GM19467 (cell line): ENCODE measurements at regions not wholly inside any gene's neighbourhood (a gene's known extent, or its start where the extent isn't known, plus 50 kb on each side); places are given as distances from the start of the nearest gene placed in this dataset.
"Not testable (repeated sequence)": the region's sequence is repeated elsewhere in the genome, so short reads cannot be mapped to it uniquely, and the experiment has no call there.

ENCODE experiments used
- ATAC-seq: cut with Tn5 transposase; IDR thresholded peaks from one replicate; pipeline ENCODE4 v1.9.1; 2021; ENCODE audit warnings: mild to moderate bottlenecking, moderate library complexity; ENCODE audit not compliant: unreplicated experiment

DNA sequence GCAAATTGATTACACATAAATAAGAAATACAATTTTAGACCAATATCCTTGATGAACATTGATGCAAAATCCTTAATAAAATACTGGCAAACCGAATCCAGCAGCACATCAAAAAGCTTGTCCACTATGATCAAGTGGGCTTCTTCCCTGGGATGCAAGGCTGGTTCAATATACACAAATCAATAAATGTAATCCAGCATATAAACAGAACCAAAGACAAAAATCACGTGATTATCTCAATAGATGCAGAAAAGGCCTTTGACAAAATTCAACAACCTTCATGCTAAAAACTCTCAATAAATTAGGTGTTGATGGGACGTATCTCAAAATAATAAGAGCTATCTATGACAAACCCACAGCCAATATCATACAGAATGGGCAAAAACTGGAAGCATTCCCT lies 624.2 kb upstream of the KCND2 start:
- ATAC-seq: not testable (repeated sequence)

DNA sequence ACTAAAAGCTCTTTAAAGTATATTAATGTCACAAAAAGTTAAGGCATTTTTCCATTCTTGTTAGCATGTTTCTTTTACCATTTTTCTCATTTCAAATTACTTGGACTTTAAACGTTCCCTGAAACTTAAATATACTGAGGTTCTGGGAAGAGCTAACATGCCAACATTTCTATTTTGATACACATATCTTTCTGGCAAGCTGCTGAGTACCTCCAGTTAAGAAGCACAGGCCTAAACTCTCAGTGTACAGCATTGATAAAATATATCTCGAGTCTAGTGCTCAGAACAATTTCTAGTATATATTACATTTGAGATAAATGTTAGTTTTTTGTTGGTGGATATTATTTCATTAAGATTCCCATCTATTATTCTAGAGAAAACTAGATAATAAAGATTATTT lies 612.9 kb upstream of the KCND2 start:
- ATAC-seq: no peak

DNA sequence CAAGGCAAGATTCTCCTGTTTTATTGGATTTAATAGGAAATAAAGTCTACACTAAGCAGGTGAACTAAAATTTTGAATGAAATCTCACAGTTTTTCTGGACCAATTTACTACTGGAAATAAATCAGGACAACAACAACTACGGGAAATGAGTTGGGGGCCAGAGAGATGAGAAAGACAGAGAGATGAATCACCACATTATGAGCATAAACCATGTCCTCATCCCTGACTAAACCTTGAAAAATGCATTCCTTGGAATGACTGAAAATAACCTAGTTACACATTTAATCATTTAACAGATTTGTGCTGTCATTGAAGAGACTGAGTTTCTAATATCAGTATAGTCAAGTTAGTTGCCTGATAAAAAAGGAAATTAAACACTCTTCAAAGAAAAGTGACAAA lies 608.4 kb upstream of the KCND2 start:
- ATAC-seq: no peak

DNA sequence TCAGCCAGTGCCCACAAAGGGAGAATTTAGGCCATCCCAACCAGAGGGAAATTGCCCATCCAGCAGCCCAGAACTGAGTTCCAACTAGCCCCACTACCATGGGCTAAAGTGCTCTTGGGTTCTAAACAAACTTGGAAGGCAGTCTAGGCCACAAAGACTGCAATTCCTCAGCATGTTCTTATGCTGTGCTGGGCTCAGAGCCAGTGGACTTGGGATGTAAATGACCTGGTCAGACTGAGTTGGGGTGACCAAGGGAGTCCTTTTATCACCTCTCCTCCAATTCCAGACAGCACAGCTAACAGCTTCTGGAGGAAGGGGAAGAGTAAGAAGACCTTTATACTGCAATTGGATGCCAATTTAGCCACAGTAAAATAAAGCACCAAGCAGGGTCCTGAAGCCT lies 607.2 kb upstream of the KCND2 start:
- ATAC-seq: no peak

DNA sequence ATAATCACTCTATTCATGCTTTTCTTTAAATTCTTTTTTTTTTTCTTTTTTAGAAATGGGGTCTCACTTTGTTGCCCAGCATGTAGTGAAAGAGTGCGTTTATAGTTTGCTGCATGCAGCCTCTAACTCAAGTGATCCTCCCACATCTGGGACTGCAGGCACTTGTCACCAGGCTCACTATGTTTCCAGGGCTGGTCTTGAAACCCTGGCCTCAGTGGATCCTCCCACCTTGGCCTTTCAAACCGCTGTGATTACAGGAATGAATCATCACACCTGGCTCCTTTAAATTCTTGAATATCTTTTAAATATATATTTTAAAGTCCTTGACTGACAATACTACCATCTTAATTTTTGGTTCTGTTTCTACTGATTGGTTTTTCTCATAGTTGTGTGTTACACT lies 591.6 kb upstream of the KCND2 start:
- ATAC-seq: no peak

DNA sequence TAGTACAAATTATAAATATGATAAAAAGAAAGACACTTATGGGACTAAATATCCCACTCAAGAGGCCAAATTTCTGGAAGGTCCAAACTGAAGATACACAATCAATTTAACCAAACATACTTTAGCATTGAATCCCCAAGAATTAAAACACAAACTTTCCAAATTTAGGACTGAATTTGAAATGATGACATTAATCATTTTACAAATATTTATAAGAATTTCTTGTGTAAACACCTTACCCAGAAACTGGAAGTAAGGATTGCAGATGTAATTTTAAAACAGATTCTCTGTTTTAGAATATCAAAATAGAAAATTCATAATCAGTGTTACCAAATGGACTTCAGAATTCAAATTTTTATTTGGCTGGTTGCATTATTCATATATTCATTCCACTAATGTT lies 588.2 kb upstream of the KCND2 start:
- ATAC-seq: no peak

DNA sequence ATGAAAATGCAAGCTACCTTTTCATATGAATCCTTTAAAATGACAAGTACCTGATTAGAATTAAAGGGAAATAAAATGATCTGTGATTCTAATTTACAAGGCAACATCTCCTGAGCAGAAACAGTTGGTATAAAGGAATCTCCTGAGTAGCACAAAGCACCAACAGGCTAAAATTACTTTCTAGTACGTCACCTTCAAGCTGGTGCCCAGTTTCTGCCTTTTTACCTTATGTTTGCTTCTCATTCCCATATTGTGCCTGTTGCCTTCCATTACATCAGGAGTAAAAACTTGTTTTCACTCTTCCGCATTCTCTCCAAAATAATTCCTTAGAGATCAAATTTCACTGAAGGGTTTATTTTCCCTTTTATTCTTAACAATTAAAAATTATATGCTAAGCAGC lies 587.1 kb upstream of the KCND2 start:
- no peak for ATAC-seq

DNA sequence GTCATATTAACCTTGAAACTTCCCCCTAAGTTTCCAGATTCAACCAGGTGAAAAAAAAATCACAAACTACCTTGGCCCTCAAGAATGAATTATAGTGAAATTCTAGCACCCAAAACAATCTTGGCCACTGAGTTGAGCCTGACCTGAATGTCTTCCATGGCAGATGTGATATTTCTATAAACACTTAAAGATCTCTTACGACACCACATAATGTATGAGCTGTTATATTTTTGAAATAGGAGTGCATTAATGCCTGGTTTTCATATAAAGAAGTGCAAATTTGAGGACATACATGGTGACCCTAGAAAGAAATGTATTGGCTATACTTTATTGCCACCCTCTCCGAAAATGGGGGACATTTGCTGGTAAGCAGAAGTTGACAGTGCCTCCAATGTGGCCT lies 584.1 kb upstream of the KCND2 start:
- ATAC-seq: no peak

DNA sequence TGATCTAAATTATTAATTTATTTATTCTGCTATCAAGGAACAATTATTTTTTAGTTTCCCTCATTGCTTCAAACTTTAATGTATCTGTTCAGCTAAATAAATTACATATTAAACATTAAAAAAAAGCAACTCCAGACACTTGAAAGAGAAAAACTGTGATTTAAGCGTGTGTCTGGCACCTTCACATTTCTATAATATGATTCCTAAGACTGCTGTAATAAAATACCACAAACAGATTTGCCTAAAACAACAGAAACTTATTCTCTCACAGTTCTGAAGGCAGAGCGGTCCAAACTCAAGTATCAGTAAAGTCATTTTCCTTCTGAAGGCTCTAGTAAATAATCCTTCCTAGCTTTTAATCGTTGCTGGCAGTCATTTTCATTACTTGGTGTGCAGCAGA lies 580.4 kb upstream of the KCND2 start:
- no peak for ATAC-seq

DNA sequence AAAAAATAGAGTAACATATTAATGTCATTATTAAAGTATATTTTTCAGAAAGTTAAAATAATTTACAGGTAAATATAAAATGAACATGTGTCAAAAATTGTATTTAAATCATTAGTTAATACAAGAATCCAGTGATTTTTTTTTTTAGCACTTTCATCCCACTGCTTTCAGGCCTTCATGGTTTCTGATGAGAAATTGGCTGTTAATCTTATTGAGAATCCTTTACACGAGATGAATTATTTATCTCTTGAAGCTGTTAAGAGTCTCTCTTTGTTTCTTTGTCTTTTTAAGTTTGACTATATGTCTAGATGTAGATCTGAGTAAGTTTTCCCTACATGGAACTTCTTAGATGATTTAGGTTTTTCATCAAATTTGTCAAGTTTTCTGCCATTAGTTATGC lies 578.5 kb upstream of the KCND2 start:
- ATAC-seq: no peak

DNA sequence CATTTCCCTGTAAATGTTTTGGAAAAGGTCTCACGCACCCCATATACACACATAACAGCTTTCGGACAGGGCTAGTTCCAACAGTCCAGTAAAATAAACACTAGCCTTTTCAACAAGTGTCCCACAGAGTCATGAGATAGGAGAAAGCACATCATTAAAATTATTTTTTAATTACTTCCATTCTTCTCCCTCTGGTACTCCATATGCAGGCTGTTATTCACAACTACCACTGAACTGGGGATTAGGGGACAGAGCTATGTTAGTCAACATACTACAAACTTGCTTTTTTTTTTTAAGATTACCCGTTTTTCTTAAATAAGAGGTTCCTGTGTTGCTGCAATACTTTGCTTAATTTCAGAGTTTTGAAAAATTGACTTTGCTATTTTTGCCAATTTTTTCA lies 576.6 kb upstream of the KCND2 start:
- ATAC-seq: no peak

DNA sequence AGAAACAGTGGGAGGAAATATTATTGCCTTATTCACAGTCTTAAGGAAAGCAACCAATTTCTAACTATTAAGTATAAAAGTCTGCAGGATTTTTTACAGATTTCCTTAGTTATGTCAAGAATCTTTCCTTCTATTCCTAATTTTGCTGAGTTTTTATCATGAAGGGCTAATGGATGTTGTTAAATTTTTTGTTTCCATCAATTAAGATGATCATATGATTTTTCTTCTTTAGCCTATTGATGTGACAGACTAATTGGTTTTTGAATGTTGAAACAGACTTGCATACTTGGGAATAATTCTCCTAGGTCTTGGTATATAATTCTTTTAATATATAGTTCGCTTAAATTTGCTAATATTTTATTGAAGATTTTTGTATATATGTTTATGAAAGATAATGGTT lies 569.1 kb upstream of the KCND2 start:
- ATAC-seq: no peak

DNA sequence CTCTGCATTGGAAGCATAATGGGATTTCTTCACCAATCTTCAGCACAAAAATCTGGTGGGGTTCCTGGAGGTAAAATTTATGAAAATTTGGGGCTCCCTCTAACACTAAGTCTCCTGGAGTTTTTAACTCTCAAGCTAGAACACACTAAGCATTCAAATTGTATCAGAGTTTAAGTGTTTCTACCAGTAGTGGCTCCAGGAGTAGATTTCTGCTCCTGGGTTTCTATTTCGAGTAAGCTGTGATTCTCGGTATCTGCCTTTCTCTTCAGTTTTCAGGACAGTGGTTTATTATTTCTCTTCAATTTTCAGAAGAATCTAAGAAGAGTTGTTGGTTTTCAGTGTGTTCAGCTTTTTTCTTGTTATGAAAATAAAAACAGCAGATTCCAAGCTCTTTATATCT lies 566.4 kb upstream of the KCND2 start:
- no peak for ATAC-seq

DNA sequence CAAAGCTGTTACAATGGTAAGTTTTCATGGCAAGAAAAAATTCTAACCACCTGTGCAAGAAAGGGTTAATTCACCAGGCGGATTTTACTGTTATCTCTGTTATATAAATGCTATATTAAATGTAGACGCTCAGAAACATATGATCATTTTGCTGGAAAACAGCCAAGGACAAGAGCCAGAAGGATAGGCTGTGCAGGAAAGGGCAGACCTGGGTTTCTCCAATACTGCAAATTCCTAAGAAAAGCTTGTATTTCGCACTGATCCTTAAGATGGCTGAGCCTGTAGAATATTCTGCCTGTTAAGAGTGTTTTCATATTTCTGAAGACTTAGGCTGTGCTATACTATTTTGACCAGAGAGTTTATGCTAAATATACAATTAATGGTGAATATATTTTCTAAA lies 564.1 kb upstream of the KCND2 start:
- ATAC-seq: no peak

DNA sequence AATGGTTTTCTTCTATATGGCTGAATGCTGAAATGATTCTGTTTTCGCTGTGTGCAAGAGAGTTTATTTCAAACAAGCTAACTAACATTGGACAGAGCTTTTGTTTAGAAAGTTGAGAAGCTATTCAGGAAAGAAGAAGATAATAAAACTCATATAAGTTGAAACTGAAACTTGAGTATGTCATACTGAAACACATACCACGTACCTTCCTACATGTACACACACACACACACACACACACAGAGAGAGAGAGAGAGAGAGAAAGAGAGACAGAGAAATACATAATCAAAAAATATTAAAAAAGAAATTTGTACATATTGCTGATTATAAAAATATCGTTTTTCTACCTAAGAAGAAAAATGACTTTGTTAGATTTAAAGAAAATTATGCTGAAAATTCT lies 561.9 kb upstream of the KCND2 start:
- no peak for ATAC-seq

DNA sequence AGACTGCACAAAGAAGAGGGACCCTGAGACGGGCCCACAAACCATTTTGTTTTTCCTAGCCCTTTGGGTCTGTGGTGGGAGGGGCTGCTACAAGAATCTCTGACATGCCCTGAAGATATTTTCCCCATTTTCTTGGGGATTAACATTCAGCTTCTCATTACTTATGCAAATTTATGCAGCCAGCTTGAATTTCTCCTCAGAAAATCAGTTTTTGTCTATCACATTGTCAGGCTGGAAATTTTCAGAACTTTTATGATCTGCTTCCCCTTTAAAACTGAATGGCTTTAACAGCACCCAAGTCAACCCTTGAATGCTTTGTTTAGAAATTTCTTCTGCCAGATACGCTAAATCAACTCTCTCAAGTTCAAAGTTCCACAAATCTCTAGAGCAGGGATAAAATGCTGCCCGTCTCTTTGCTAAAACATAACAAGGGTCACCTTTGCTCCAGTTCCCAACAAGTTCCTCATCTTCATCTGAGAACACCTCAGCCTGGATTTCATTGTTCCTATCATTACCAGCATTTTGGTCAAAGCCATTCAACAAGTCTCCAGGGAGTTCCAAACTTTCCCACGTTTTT lies 560.0 kb upstream of the KCND2 start:
- ATAC-seq: no peak

DNA sequence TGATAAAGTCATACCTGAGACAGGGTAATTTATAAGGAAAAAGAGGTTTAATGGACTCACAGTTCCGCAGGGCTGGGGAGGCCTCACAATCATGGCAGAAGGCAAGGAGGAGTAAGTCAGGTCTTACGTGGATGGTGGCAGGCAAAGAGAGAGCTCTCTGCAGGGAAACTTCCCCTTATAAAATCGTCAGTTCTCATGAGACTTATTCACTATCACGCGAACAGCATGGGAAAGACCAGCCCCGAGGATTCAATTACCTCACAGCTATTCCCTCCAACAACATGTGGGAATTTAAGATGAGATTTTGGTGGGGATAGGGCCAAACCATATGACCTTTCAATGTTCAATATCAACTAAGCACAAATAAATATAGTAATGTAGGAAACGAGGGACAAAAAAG lies 559.4 kb upstream of the KCND2 start:
- no peak for ATAC-seq

DNA sequence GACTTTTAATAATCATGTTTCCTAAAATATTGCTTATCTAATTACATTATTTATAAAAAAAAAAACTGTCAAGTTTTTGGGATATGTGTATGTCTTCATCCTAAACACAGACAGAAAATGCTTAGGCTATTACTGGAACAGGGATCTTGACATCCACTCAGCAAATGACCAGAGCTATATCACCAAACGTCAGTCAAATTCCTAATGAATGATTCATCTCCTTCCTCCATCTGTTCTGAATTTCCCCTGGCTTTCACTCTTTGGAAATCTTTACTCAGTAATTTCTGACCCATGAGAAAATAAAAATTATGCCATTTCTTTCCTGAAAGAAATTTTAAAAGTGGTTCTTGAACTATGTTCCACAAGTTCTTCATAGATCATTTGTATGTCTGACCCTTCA lies 552.4 kb upstream of the KCND2 start:
- no peak for ATAC-seq

DNA sequence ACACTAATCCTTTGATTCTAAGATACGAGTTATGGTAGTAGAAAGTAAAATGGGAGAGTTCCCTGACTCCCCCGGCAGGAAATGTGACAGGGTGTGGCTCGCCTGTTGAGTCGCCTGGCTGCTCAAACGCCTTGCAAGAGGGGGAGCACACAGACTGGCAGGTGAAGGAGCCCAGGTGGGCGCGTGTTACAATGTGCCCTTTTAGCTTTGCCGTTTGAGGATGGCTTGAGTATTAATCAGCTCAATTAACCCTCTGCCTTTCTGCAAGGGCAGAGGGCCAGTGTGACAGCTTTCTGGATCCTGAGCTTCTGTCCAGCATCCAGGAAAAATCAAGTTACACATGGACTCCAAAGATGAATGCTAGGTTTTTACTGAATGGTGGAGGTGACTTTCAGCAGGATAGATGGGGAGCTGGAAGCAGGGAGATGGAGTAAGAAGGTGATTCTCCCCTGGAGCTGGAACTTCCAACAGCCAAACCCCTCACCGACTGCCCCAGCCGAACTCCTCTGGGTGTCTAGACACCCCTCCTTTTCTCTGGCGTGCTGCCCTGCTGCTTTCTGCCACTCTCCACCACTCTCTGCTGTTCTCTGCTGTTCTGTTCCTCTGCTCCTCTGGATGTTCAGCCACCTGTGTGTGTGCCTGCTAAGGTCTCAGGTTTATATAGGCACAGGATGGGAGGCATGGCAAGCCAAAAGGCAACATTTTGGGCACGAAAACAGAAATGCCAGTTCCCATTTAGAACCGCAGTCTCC lies 548.8 kb upstream of the KCND2 start:
- ATAC-seq: no peak

DNA sequence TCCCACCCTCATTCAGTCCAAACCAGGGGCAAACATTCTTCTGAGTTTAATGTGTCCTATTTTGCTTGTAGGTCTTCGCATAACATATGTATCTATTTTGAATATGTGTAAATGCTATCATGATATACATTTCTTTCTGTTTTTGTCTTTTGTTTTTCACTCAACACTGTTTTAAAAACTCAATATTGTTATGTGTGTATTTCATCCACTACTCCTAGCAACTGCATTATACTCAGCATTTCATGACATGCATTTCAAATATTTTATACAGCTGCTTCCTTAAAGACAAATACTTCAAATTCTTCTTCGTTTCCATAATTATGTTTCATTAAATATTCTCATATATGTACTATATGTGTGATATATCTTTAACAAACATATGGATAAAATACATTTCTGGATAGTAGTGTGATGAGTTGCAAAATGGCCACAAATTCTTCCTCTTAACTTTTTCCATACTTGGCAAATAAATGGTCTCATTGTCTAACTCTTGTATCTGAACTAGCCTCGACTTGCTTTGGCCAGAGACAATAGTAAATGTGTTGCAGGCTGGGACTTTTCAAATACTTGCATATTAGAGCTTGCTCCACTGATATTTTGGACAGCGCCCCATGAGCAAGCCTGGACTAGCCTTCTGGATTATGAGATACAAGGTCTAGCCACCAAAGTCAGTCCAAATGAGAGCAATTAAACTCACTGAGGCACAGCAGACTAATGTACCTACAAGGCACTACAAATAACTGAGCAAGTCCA lies 539.7 kb upstream of the KCND2 start:
- ATAC-seq: no peak

DNA sequence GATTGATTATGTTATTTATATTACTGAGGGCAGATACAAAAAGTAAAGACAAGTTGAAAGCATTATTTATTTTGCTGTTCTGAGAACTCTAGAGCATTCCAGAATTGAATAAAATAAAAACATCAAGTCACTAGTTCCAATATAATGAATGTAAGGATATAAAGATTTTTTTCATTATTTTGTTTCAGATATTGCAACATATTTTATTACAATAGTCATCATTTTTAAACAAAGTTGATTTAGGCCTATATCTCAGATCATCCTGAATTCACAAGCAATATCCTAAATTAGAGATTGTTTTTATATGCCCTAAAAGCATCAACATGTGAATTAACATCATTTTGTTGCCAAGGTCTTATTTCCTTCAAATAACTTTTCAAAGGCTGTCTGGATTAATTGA lies 535.6 kb upstream of the KCND2 start:
- no peak for ATAC-seq

DNA sequence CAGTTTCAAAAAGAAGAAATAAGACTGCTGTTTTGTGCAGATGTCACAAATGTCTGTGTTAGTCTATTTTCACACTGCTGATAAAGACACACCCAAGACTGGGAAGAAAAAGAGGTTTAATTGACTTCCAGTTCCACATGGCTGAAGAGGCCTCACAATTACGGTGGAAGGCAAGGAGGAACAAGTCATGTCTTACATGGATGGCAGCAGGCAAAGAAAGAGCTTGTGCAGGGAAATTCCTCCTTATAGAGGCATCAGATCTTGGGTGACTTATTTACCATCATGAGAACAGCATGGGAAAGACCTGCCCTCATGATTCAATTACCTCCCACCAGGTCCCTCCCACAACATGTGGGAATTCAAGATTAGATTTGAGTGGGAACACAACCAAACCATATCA lies 527.7 kb upstream of the KCND2 start:
- ATAC-seq: not testable (repeated sequence)
